ENCODE measurements at regions not wholly inside any gene's neighbourhood (a gene's known extent, or its start where the extent isn't known, plus 50 kb on each side); places are given as distances from the start of the nearest gene placed in this dataset.

GRCh38 chr2:198220763-198221610, 416.6 kb downstream of the PLCL1 start:
- Mint-ChIP-seq H3K36me3 (no peaks in the 10 kb centered on the region), H3K27me3 (peaks cover 1 to 14% (median 6%) of the 10 kb centered on the region in 5 donors), H3K27ac (no peak overlapping the region), H3K4me3 (no peak overlapping the region), H3K9me3 (no peaks in the 10 kb centered on the region), H3K4me1 (no peaks in the 10 kb centered on the region)
- DNase-seq (no peak), ATAC-seq (no peak)
- POLR2A ChIA-PET, result no interaction called here

- no peak overlapping the region for H3K4me3 Mint-ChIP-seq
- no peak for DNase-seq
- POLR2A ChIA-PET, result no interaction called here
- H3K9me3 Mint-ChIP-seq, result no peaks in the 10 kb centered on the region
- H3K4me1 Mint-ChIP-seq, result no peaks in the 10 kb centered on the region
- H3K27me3 Mint-ChIP-seq, result peaks cover under 1 to 8% (median 3%) of the 10 kb centered on the region in 5 donors
- no peak overlapping the region for H3K27ac Mint-ChIP-seq
- ATAC-seq, result no peak
- no peaks in the 10 kb centered on the region for H3K36me3 Mint-ChIP-seq
These were observed 414.9 kb downstream of the PLCL1 start for GRCh38 chr2:198219292-198219691.

DNA sequence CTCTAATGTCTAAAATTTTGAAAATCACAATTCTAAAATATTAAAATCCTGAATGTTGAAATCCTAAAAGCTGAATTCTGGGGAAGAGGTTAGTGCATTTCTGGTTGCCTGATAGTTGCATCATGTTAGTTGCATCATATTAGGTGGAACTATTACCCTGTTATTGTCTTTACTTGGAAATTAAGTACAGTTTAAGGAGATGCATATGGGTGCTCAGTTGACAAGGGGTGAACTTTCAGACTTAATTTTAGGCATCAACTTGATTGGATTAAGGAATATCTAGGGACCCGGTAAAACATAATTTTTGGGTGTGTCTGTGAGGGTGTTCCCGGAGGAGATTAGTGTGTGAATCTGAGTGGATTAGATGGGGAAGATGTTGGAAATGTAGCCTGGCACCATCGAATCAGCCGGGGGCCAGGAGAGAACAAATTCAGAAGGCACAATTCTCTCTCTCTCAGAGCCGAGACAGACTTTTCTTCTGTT, 409.8 kb downstream of the PLCL1 start:
- Mint-ChIP-seq H3K4me1 (no peaks in the 10 kb centered on the region), H3K27me3 (peaks cover 0 to 14% (median 4%) of the 10 kb centered on the region in 5 donors), H3K4me3 (no peak overlapping the region), H3K9me3 (no peaks in the 10 kb centered on the region), H3K36me3 (no peaks in the 10 kb centered on the region), H3K27ac (no peak overlapping the region)
- ATAC-seq, result no peak
- no peak for DNase-seq
- POLR2A ChIA-PET, result no interaction called here

GRCh38 chr2:198213253-198213652, 408.9 kb downstream of the PLCL1 start:
- DNase-seq, result no peak
- H3K27me3 Mint-ChIP-seq, result peaks cover 0 to 14% (median 4%) of the 10 kb centered on the region in 5 donors
- no peaks in the 10 kb centered on the region for H3K9me3 Mint-ChIP-seq
- POLR2A ChIA-PET, result no interaction called here
- no peaks in the 10 kb centered on the region for H3K36me3 Mint-ChIP-seq
- ATAC-seq, result no peak
- no peak overlapping the region for H3K27ac Mint-ChIP-seq
- H3K4me3 Mint-ChIP-seq, result no peak overlapping the region
- H3K4me1 Mint-ChIP-seq, result no peaks in the 10 kb centered on the region

DNA sequence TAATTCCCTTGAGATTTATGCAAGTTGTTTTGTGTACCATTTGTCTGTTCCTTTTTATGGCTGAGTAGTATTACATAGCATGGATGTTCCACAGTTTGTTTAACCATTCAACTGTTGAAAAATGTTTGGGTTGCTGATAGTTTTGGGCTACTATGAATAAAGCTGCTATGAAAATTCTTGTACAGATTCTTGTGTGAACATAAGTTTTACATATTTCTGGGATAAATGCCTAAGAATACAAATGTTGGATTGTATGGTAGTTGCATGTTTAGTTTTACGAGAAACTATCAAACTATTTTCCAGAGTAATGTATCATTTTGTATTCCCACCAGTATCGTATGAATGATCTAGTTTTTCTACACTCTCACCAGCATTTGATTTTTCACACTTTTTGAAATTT, 407.3 kb downstream of the PLCL1 start:
- H3K9me3 Mint-ChIP-seq, result no peaks in the 10 kb centered on the region
- peaks cover 0 to 14% (median 4%) of the 10 kb centered on the region in 5 donors for H3K27me3 Mint-ChIP-seq
- no peaks in the 10 kb centered on the region for H3K4me1 Mint-ChIP-seq
- no peaks in the 10 kb centered on the region for H3K36me3 Mint-ChIP-seq
- DNase-seq, result no peak
- ATAC-seq, result no peak
- H3K4me3 Mint-ChIP-seq, result no peak overlapping the region
- POLR2A ChIA-PET, result no interaction called here
- no peak overlapping the region for H3K27ac Mint-ChIP-seq

DNA sequence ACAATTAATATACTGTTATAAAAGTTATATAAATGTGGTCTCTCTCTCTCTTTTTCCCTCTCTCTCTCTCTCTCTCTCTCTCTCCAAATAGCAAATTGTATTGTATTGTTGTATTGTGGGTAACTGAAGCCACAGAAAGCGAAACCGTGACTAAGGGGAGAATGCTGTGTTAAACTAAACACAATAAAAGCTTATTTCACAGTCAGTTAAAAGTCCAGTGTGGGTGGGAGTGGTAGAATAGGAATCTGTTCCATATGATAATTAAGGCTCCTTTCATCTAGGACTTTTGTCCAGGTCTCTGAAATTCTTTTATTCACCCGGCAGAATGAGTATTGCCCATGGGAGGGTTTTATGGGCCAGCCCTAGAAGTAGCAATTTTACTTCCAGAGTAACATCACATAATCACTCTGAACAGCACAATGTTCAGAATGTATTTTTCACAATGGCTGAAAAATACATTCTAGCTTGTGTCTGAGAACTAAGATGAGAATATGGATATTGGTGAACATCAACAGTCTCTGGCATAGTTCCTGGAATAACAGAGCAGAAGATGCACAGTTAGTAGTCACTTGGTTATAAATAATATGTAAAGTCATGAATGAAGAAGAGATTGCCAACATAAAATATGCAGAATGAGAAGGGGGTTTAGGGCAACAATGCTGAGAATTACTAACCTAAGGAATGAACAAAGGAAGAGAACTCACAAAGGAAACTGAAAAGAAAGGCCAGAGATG, 399.1 kb downstream of the PLCL1 start:
- no peak for ATAC-seq
- DNase-seq, result no peak
- H3K4me3 Mint-ChIP-seq, result no peak overlapping the region
- no peak overlapping the region for H3K27ac Mint-ChIP-seq
- no peaks in the 10 kb centered on the region for H3K4me1 Mint-ChIP-seq
- H3K36me3 Mint-ChIP-seq, result no peaks in the 10 kb centered on the region
- POLR2A ChIA-PET, result no interaction called here
- no peaks in the 10 kb centered on the region for H3K9me3 Mint-ChIP-seq
- H3K27me3 Mint-ChIP-seq, result peaks cover 0 to 16% (median 0%) of the 10 kb centered on the region in 5 donors
